SK-N-SH (cell line): ENCODE measurements at regions not wholly inside any gene's neighbourhood (a gene's known extent, or its start where the extent isn't known, plus 50 kb on each side); places are given as distances from the start of the nearest gene placed in this dataset.

Source experiments
- JUND ChIP-seq: IDR thresholded peaks from 2 replicates; pipeline ENCODE4 v1.4.0; 2012
- RFX5 ChIP-seq: IDR thresholded peaks from 2 replicates; pipeline ENCODE4 v1.6.1; 2012; ENCODE audit warnings: mild to moderate bottlenecking, improper control_type of control experiment, low read length
- TF ChIP-seq, protein P1 (sequence below): IDR thresholded peaks from 2 replicates; pipeline ENCODE4 v1.4.0; 2012; ENCODE audit warnings: low read depth
- TF ChIP-seq, protein P2 (sequence below): IDR thresholded peaks from 2 replicates; pipeline ENCODE4 v1.6.1; 2012; ENCODE audit warnings: mild to moderate bottlenecking, low read depth, low read length, moderate library complexity

DNA sequence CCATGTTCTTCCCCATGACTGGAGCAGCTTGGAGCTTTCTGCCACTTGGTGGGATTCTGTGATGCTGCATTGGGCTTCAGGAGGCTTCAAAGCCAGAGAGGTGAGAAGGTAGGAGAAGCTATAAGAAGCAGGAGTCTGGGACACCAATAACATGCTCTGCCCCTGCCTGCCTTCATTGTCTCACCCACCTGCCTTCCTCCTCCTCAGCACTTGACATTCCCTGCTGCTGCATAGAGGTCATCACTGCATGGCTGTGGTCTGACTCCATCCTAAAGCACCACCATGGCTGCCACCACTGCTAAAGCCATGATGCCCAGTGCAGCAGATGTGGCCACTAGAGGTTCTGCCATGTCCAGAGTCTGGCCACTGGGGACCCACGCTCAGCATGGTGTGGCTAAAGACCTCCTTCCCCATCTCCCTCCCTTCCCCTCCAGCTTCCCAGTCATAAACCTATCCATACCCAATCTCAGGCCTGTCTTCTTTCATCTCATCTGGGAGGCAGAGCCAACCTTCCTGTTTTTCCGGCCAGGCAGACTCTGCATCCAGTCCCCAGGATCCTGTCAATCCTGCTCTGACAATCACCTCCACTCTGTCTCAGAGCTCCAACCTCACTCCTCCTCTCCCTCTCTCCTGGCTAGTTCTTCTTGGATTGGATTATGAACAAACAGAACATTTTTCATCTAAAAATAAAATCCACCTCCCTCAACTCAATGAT lies 285.1 kb upstream of the POU3F1 start:
- TF ChIP-seq RFX5 = no peak
- TF ChIP-seq, protein P1, sequence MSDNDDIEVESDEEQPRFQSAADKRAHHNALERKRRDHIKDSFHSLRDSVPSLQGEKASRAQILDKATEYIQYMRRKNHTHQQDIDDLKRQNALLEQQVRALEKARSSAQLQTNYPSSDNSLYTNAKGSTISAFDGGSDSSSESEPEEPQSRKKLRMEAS = no peak
- TF ChIP-seq, protein P2, sequence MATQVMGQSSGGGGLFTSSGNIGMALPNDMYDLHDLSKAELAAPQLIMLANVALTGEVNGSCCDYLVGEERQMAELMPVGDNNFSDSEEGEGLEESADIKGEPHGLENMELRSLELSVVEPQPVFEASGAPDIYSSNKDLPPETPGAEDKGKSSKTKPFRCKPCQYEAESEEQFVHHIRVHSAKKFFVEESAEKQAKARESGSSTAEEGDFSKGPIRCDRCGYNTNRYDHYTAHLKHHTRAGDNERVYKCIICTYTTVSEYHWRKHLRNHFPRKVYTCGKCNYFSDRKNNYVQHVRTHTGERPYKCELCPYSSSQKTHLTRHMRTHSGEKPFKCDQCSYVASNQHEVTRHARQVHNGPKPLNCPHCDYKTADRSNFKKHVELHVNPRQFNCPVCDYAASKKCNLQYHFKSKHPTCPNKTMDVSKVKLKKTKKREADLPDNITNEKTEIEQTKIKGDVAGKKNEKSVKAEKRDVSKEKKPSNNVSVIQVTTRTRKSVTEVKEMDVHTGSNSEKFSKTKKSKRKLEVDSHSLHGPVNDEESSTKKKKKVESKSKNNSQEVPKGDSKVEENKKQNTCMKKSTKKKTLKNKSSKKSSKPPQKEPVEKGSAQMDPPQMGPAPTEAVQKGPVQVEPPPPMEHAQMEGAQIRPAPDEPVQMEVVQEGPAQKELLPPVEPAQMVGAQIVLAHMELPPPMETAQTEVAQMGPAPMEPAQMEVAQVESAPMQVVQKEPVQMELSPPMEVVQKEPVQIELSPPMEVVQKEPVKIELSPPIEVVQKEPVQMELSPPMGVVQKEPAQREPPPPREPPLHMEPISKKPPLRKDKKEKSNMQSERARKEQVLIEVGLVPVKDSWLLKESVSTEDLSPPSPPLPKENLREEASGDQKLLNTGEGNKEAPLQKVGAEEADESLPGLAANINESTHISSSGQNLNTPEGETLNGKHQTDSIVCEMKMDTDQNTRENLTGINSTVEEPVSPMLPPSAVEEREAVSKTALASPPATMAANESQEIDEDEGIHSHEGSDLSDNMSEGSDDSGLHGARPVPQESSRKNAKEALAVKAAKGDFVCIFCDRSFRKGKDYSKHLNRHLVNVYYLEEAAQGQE = no peak
- no peak for TF ChIP-seq JUND
